OCI-LY7 (cell line): ENCODE measurements at regions not wholly inside any gene's neighbourhood (a gene's known extent, or its start where the extent isn't known, plus 50 kb on each side); places are given as distances from the start of the nearest gene placed in this dataset.

Experiments
- BruUV-seq: library from RNA; stranded (reverse); fragments of 400-500 nt; replicated peaks from 2 replicates; lab custom pipeline; 2021; lab: Mats Ljungman, UMichigan
- CTCF ChIA-PET: fragments of 300-600 bp; sonication (Branson Sonifier 250); formaldehyde crosslinking; loops from one replicate; lab custom pipeline; 2022; ENCODE audit warnings: antibody characterized with exemption; ENCODE audit not compliant: unreplicated experiment; lab: Charles Lee
- POLR2A ChIA-PET: fragments of 300-600 bp; sonication (Branson Sonifier 250); formaldehyde crosslinking; loops from one replicate; lab custom pipeline; 2022; ENCODE audit warnings: antibody characterized with exemption; lab: Charles Lee
- DNase-seq: peaks from one replicate; pipeline ENCODE4 v3.0.0-alpha.2; 2015; ENCODE audit warnings: low spot score
- H2AFZ ChIP-seq: fragments of 200-600 bp; sonication (generic), shearing (Covaris generic); 2 replicates; pipeline ENCODE4 v1.6.1; 2014; ENCODE audit warnings: mild to moderate bottlenecking, antibody characterized with exemption, low read length, moderate library complexity
- H3K27ac ChIP-seq: fragments of 200-600 bp; sonication (generic); 2 replicates; pipeline ENCODE4 v1.5.1; 2014; ENCODE audit warnings: mixed run types, low read depth, mild to moderate bottlenecking, moderate library complexity, low read length, inconsistent platforms; ENCODE audit not compliant: poor library complexity, severe bottlenecking
- H3K36me3 ChIP-seq: fragments of 200-600 bp; sonication (generic); 2 replicates; pipeline ENCODE4 v1.6.1; 2014; ENCODE audit warnings: mild to moderate bottlenecking, antibody characterized with exemption, low read length, moderate library complexity, mixed read lengths; ENCODE audit not compliant: insufficient read depth
- H3K4me1 ChIP-seq: fragments of 200-600 bp; sonication (generic); 2 replicates; pipeline ENCODE4 v1.5.1; 2014; ENCODE audit warnings: mild to moderate bottlenecking, low read length; ENCODE audit not compliant: insufficient read depth, poor library complexity, severe bottlenecking
- H3K4me2 ChIP-seq: fragments of 200-600 bp; sonication (generic); 2 replicates; pipeline ENCODE4 v1.6.1; 2014; ENCODE audit warnings: mild to moderate bottlenecking, low read length
- H3K4me3 ChIP-seq: fragments of 200-600 bp; sonication (generic); 2 replicates; pipeline ENCODE4 v1.5.1; 2014; ENCODE audit warnings: mild to moderate bottlenecking, low read depth, low read length; ENCODE audit not compliant: poor library complexity, severe bottlenecking
- H3K79me2 ChIP-seq: fragments of 200-600 bp; sonication (generic); 2 replicates; pipeline ENCODE4 v1.6.1; 2016; ENCODE audit warnings: low read depth, mild to moderate bottlenecking, low read length, moderate library complexity, mixed read lengths; ENCODE audit not compliant: insufficient read depth
- H3K9me2 ChIP-seq: fragments of 200-600 bp; sonication (generic); 2 replicates; pipeline ENCODE4 v1.6.1; 2016; ENCODE audit warnings: mild to moderate bottlenecking, low read length, mixed read lengths; ENCODE audit not compliant: insufficient read depth
- H3K9me3 ChIP-seq: fragments of 200-600 bp; sonication (generic); 2 replicates; pipeline ENCODE4 v1.6.1; 2014; ENCODE audit warnings: mild to moderate bottlenecking, mixed run types, low read length, mixed read lengths
- H4K20me1 ChIP-seq: fragments of 200-600 bp; sonication (generic); 2 replicates; pipeline ENCODE4 v1.6.1; 2014; ENCODE audit warnings: mild to moderate bottlenecking, antibody characterized with exemption, low read length, moderate library complexity, mixed read lengths; ENCODE audit not compliant: insufficient read depth
- EZH2phosphoT487 ChIP-seq: fragments of 200-600 bp; sonication (generic); IDR thresholded peaks from 2 replicates; pipeline ENCODE4 v1.6.1; 2018; ENCODE audit warnings: low read depth, borderline replicate concordance, mild to moderate bottlenecking, mixed run types, antibody characterized with exemption, low read length, moderate library complexity, mixed read lengths
- intact Hi-C: fragments of 100-400 bp; cut with micrococcal nuclease; formaldehyde crosslinking; loops from one replicate; pipeline ENCODE4 v1.10.0; 2022; ENCODE audit not compliant: unreplicated experiment
- TF ChIP-seq, protein P1 (sequence below): fragments of 200-600 bp; sonication (generic); conservative IDR thresholded peaks from 2 replicates; pipeline ENCODE4 v1.5.1; 2014; ENCODE audit warnings: mild to moderate bottlenecking, antibody characterized with exemption, low read length, moderate library complexity, mixed read lengths

GRCh38 chr2:148578493-148578884 is 66.1 kb upstream of the EPC2 start:
- ChIA-PET CTCF (no interaction called here), POLR2A (interaction anchor here (1.3 to 1.4 kb wide), 2 partner anchors 11 to 56 kb away, joined by 3 to 4 read pairs; no protein-coding TSS in a partner anchor)
- Histone ChIP-seq H3K27ac (no peak overlapping the region), H3K9me3 (no peaks in the 10 kb centered on the region), H4K20me1 (no peaks in the 10 kb centered on the region), H3K4me3 (no peak overlapping the region), H3K79me2 (no peaks in the 10 kb centered on the region), H3K4me1 (no peaks in the 10 kb centered on the region), H2AFZ (no peak overlapping the region), H3K4me2 (no peak overlapping the region), H3K9me2 (no peaks in the 10 kb centered on the region), H3K36me3 (no peaks in the 10 kb centered on the region)
- no peak for DNase-seq
- BruUV-seq, result no TSS peak
- TF ChIP-seq, protein P1, sequence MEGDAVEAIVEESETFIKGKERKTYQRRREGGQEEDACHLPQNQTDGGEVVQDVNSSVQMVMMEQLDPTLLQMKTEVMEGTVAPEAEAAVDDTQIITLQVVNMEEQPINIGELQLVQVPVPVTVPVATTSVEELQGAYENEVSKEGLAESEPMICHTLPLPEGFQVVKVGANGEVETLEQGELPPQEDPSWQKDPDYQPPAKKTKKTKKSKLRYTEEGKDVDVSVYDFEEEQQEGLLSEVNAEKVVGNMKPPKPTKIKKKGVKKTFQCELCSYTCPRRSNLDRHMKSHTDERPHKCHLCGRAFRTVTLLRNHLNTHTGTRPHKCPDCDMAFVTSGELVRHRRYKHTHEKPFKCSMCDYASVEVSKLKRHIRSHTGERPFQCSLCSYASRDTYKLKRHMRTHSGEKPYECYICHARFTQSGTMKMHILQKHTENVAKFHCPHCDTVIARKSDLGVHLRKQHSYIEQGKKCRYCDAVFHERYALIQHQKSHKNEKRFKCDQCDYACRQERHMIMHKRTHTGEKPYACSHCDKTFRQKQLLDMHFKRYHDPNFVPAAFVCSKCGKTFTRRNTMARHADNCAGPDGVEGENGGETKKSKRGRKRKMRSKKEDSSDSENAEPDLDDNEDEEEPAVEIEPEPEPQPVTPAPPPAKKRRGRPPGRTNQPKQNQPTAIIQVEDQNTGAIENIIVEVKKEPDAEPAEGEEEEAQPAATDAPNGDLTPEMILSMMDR, result no peak
- TF ChIP-seq EZH2phosphoT487, result no peak
- intact Hi-C loops, result no loop called here

- ChIA-PET CTCF (no interaction called here), POLR2A (interaction anchor here (0.6 to 1.0 kb wide), 3 partner anchors 9 to 149 kb away, joined by 3 to 4 read pairs (median 4); no protein-coding TSS in a partner anchor)
- Histone ChIP-seq H3K4me2 (no peak overlapping the region), H3K79me2 (no peaks in the 10 kb centered on the region), H3K36me3 (no peaks in the 10 kb centered on the region), H3K27ac (no peak overlapping the region), H3K4me3 (no peak overlapping the region), H4K20me1 (no peaks in the 10 kb centered on the region), H3K9me3 (no peaks in the 10 kb centered on the region), H3K4me1 (no peaks in the 10 kb centered on the region), H2AFZ (no peak overlapping the region), H3K9me2 (no peaks in the 10 kb centered on the region)
- DNase-seq, result no peak
- BruUV-seq, result no TSS peak
- TF ChIP-seq, protein P1, result no peak
- TF ChIP-seq EZH2phosphoT487, result no peak
- intact Hi-C loops, result no loop called here
Observed at GRCh38 chr2:148582679-148583511, 61.7 kb upstream of the EPC2 start.

GRCh38 chr2:148585696-148586095 is 58.9 kb upstream of the EPC2 start:
- no peak overlapping the region for H3K4me3 ChIP-seq
- BruUV-seq, result no TSS peak
- no peak overlapping the region for H2AFZ ChIP-seq
- no peaks in the 10 kb centered on the region for H3K4me1 ChIP-seq
- CTCF ChIA-PET, result no interaction called here
- no peak for DNase-seq
- H3K36me3 ChIP-seq, result no peaks in the 10 kb centered on the region
- TF ChIP-seq, protein P1, result no peak
- no peak for TF ChIP-seq EZH2phosphoT487
- no peaks in the 10 kb centered on the region for H3K9me3 ChIP-seq
- H3K79me2 ChIP-seq, result no peaks in the 10 kb centered on the region
- no peak overlapping the region for H3K4me2 ChIP-seq
- POLR2A ChIA-PET, result no interaction called here
- intact Hi-C loops, result no loop called here
- H4K20me1 ChIP-seq, result no peaks in the 10 kb centered on the region
- no peaks in the 10 kb centered on the region for H3K9me2 ChIP-seq
- no peak overlapping the region for H3K27ac ChIP-seq
